Omental fat pad (tissue), 3 donors: ENCODE measurements at regions not wholly inside any gene's neighbourhood (a gene's known extent, or its start where the extent isn't known, plus 50 kb on each side); places are given as distances from the start of the nearest gene placed in this dataset.

Experiments
- ATAC-seq: fragments of 150-250 bp; one replicate; pipeline ENCODE4 v1.9.1; 2016; ENCODE audit warnings: mild to moderate bottlenecking, moderate library complexity; ENCODE audit not compliant: low FRiP score
- DNase-seq: peaks from one replicate; pipeline ENCODE4 v3.0.0-alpha.2; 2019; ENCODE audit warnings: low spot score
- CTCF ChIP-seq, 3 donors: fragments of 450-650 bp; IDR thresholded peaks; one replicate each; pipeline ENCODE4 v1.5.1; 2016 to 2017; ENCODE audit warnings: antibody characterized with exemption in 3 of 3, mild to moderate bottlenecking in 3 of 3, moderate library complexity in 2 of 3

GRCh38 chr5:8953911-8954438 is 591.9 kb downstream of the SEMA5A start:
- TF ChIP-seq CTCF (IDR thresholded peaks at IDR 0.05) = no peak
- ATAC-seq = no peak
- DNase-seq = no peak

GRCh38 chr5:8954801-8955200 is 591.1 kb downstream of the SEMA5A start:
- no peak for ATAC-seq
- no peak for TF ChIP-seq CTCF (IDR thresholded peaks at IDR 0.05)
- DNase-seq = no peak

DNA sequence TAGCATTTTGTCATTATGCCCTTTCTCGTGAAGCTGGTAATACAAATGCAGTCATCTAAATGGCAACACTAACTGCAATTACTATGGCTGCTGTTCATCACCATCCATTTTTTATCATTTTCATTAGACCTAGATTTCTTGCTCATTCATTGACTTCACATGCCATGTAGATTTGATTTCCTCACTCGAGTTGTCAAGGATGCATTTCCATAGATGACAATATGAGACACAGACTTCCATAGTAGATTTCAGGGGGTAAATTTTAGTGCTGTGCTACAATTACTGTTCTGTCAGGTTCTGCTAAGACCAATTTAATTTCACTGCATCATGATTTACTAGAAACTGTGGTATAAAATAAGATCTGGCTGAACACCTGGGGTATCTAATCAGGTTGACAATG is 589.2 kb downstream of the SEMA5A start:
- TF ChIP-seq CTCF (IDR thresholded peaks at IDR 0.05) = no peak
- no peak for ATAC-seq
- no peak for DNase-seq

GRCh38 chr5:8958602-8959001 is 587.3 kb downstream of the SEMA5A start:
- TF ChIP-seq CTCF (IDR thresholded peaks at IDR 0.05) = no peak
- DNase-seq (no peak), ATAC-seq (no peak)

DNA sequence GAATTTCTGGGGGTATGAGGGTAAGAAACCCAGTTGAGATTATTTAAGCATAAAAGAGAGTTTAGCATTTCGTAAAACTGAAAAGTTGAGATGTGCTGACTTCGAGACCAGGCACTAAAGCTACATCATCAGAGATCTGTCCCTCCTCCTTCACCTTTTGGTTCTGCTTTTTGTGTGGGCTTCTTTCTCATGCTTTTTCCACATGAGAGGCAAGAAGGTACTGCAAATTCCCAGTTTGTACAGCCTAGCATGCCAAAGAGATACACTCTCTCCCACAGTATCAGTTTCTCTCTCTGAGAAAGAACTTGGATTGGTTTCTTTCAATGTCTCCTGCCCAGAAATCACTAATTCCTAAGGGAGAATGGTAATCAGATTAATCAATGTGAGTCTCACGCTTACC is 584.7 kb downstream of the SEMA5A start:
- TF ChIP-seq CTCF (IDR thresholded peaks at IDR 0.05) = no peak

DNA sequence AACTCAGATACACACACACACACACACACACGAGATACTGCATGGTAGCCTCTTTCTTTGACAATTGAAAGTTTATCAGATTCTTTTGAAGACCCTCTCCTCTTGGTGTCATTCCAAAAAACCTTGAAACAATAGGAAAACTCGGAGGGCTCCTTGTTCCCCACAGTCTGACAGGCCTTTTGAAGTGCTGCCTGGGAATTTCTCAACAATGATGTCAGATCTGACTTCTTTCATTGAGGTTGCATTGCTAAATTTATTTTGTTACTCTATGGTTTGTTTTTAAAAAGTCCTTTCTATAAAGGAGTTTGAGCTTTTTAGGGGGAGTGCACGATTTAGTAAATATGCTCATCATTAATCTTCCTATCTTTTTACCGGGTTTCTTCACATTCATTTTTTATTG is 583.9 kb downstream of the SEMA5A start:
- no peak for TF ChIP-seq CTCF (IDR thresholded peaks at IDR 0.05)
- no peak for ATAC-seq
- DNase-seq = no peak

More for the DNA sequence above, 584.7 kb downstream of the SEMA5A start:
- ATAC-seq (no peak), DNase-seq (no peak)

- DNase-seq (no peak), ATAC-seq (no peak)
- TF ChIP-seq CTCF (IDR thresholded peaks at IDR 0.05) = no peak
These were observed 564.9 kb downstream of the SEMA5A start for GRCh38 chr5:8981016-8981415.
